Peyer's patch (tissue), 4 donors: ENCODE measurements at regions not wholly inside any gene's neighbourhood (a gene's known extent, or its start where the extent isn't known, plus 50 kb on each side); places are given as distances from the start of the nearest gene placed in this dataset.

Experiments
- CTCF ChIP-seq, 6 experiments: fragments of 450-650 bp in 4 of 6; fragments of 200-600 bp in 2 of 6; sonication (generic) in 1 of 6; IDR thresholded peaks; one replicate each; pipeline ENCODE4 v1.5.1; 2017 to 2019; ENCODE audit warnings: antibody characterized with exemption in 6 of 6, mild to moderate bottlenecking in 3 of 6, moderate library complexity in 1 of 6
- POLR2A ChIP-seq, 2 donors: fragments of 450-650 bp; IDR thresholded peaks; one replicate each; pipeline ENCODE4 v1.5.1; 2017; ENCODE audit warnings: antibody characterized with exemption in 2 of 2, mild to moderate bottlenecking in 2 of 2, moderate library complexity in 2 of 2

- TF ChIP-seq CTCF (IDR thresholded peaks at IDR 0.05) (no peak), POLR2A (IDR thresholded peaks at IDR 0.05) (no peak)
Observed at GRCh38 chr12:114123108-114123507, 157.0 kb upstream of the RBM19 start.
